ENCODE measurements at regions not wholly inside any gene's neighbourhood (a gene's known extent, or its start where the extent isn't known, plus 50 kb on each side); places are given as distances from the start of the nearest gene placed in this dataset.

DNA sequence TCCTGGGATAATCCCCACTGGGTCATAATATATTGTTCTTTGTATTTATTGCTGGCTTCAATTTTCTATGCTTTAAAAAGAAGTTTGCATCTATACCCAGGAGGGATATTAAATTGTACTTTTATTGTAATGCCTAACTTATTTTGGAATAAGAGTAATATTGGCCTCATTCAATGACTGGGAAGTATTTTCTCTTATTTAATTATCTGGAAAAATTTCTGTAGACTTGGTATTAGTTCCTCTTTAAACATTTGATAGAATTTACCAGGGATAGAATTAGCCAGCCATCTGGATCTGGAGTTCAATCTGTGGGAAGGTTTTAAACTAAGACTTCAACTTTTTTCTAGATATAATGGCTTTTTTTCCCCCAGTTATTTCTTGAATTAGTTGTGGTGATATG is 115.2 kb upstream of the ZNF32 start:
- TF ChIP-seq, protein P1, sequence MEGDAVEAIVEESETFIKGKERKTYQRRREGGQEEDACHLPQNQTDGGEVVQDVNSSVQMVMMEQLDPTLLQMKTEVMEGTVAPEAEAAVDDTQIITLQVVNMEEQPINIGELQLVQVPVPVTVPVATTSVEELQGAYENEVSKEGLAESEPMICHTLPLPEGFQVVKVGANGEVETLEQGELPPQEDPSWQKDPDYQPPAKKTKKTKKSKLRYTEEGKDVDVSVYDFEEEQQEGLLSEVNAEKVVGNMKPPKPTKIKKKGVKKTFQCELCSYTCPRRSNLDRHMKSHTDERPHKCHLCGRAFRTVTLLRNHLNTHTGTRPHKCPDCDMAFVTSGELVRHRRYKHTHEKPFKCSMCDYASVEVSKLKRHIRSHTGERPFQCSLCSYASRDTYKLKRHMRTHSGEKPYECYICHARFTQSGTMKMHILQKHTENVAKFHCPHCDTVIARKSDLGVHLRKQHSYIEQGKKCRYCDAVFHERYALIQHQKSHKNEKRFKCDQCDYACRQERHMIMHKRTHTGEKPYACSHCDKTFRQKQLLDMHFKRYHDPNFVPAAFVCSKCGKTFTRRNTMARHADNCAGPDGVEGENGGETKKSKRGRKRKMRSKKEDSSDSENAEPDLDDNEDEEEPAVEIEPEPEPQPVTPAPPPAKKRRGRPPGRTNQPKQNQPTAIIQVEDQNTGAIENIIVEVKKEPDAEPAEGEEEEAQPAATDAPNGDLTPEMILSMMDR (IDR thresholded peaks at IDR 0.05; ENCODE audit: control insufficient read depth, insufficient read depth, low read depth, low read length, missing control alignments): no peak
- DNase-seq (ENCODE audit: low read depth): no peak
- no peak overlapping the region for H3K4me3 ChIP-seq (ENCODE audit: control insufficient read depth, low read depth, low read length)

DNA sequence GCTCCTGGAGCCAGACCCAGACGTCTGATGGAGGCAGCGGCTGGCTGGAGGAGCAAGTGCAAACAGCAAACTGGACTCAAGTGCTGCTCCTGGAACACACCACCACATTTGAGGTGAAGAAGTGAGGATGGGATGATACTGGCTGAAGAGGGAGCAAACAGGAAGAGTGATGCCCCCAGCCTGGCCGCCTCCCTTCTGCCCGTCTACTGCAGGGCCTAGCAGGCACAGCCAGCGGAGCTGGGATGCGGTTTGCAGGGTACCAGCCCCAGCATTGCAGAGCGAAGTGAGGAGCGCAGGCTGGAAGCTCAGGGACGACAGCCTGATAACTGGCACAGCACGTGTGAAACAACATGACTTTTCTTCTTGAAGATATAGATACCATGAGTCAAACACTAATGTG is 111.8 kb upstream of the ZNF32 start:
- no peak overlapping the region for H3K4me3 ChIP-seq (ENCODE audit: control insufficient read depth, low read depth, low read length)
- DNase-seq (ENCODE audit: low read depth): no peak
- TF ChIP-seq, protein P1 (IDR thresholded peaks at IDR 0.05; ENCODE audit: control insufficient read depth, insufficient read depth, low read depth, low read length, missing control alignments): no peak

DNA sequence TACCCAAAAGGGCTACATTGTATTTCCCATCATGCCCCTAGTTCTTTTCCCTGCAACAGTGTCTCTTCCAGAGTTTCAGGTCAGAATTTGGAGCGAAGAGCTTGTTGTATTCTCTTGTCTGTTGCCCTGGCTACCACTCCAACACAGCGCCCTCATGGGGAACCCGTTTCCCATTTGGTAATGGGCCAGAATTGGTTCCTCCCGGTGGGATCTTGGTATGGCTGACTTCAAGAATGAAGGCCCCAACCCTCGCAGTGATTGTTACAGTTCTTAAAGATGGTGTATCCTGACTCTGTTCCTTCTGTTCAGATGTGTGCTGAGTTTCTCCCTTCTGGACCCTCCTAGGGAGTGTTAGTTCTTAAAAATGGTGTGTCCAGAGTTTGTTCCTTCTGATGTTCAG is 110.5 kb upstream of the ZNF32 start:
- TF ChIP-seq, protein P1 (IDR thresholded peaks at IDR 0.05; ENCODE audit: control insufficient read depth, insufficient read depth, low read depth, low read length, missing control alignments): no peak
- H3K4me3 ChIP-seq (ENCODE audit: control insufficient read depth, low read depth, low read length): no peak overlapping the region
- DNase-seq (ENCODE audit: low read depth): no peak

DNA sequence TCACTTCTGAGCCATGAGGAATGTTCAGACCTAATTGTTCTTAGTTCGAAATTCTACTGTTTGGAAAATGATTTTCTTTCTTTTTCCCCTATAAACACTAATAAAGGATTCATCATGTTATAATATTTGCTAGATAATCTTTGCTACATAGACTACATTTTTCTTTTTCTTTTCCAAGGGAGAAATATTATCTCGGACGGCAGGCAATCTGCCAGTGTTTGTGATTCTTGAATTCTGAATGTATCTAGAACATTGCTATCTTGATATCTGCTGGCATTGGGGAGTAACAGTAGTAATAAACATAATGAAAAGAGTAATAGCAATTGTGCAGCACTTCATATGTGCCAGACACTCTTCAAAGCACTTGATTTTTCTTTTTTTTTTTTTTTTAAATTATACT is 107.7 kb upstream of the ZNF32 start:
- TF ChIP-seq, protein P1 (IDR thresholded peaks at IDR 0.05; ENCODE audit: control insufficient read depth, insufficient read depth, low read depth, low read length, missing control alignments): no peak
- DNase-seq (ENCODE audit: low read depth): no peak
- H3K4me3 ChIP-seq (ENCODE audit: control insufficient read depth, low read depth, low read length): no peak overlapping the region

DNA sequence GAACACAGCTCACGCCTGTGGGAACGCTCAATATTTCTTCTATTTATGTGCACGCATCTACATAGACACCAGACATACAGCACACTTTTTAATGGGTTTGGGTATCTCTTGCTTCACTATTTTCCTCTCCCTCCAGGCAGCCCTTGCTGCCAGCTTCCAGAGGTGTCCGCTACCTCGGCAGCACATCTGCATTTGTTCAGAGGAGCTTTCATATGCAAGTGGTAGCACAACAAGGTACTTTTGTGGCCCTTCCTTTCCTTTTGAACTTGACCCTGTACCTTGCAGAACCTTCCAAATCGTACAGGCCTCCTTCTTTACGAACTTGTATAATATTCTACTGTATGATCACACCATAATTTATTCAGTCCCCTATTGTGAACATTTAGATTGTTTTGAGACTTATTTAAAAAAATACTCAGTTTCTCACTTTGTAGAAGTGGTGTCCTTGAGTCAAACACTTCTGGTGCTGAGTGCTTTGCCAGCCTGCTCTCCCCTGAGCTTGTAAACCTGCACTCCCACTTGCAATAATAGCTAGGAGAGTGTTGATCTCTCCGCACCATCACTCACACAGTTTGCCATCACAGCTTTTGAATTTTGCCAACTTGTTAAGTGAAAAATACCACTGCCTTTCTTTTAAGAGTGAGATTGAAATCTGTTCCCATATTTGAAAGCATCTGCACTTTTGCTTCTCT is 106.0 kb upstream of the ZNF32 start:
- H3K4me3 ChIP-seq (ENCODE audit: control insufficient read depth, low read depth, low read length): no peak overlapping the region
- TF ChIP-seq, protein P1 (IDR thresholded peaks at IDR 0.05; ENCODE audit: control insufficient read depth, insufficient read depth, low read depth, low read length, missing control alignments): no peak
- DNase-seq (ENCODE audit: low read depth): no peak

DNA sequence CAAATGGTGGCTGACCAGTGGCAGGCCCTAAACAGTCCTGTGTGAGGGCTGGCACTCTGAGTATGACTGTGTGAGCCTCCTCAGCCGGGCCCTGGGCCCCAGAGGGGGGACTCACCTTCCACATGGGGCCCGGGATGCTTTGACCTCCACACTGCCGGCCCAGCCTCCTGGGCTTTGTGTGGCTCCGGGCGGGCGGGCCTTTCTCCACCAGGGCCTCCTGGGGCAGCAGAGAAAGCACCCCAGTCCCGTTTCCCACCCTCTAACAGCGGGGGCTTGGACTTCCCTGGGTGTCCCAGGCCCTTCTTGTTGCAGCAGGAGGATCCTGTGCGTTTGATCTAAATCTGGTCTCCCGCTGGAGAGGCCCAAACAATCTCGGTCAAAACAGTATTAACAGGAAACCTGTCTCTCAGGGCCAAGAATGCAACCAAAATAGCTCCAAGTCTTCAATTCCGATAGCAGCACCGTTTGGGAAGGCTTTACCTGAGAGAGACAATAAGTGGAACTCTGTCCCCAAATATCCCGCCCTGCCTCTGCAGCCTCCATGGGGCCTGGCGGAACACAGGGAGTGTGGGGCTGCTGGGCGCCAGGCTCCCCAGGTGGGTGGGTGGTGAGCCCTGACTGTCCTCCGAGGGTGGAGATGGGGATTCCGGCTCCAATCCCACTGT is 104.8 kb upstream of the ZNF32 start:
- DNase-seq (ENCODE audit: low read depth): no peak
- H3K4me3 ChIP-seq (ENCODE audit: control insufficient read depth, low read depth, low read length): no peak overlapping the region
- TF ChIP-seq, protein P1 (IDR thresholded peaks at IDR 0.05; ENCODE audit: control insufficient read depth, insufficient read depth, low read depth, low read length, missing control alignments): no peak
